Heart left ventricle (tissue), 13 donors: ENCODE measurements at regions not wholly inside any gene's neighbourhood (a gene's known extent, or its start where the extent isn't known, plus 50 kb on each side); places are given as distances from the start of the nearest gene placed in this dataset.
"Not testable (repeated sequence)": the region's sequence is repeated elsewhere in the genome, so short reads cannot be mapped to it uniquely, and the experiment has no call there.

Experiments used
- POLR2A ChIP-seq, 2 donors: fragments of 450-650 bp; IDR thresholded peaks; one replicate each; pipeline ENCODE4 v1.6.1; 2017; ENCODE audit warnings: antibody characterized with exemption in 2 of 2, mild to moderate bottlenecking in 2 of 2, moderate library complexity in 2 of 2
- TF ChIP-seq, protein P1 (sequence below), 12 donors: fragments of 200-600 bp; sonication (generic) in 4 of 12; IDR thresholded peaks; one replicate each; pipeline versions ENCODE4 v1.5.0 to v1.8.0; 2018 to 2022; ENCODE audit warnings: antibody characterized with exemption in 12 of 12, mild to moderate bottlenecking in 5 of 12
- donor health status: ischemic (EF 13 %, LVEDD 7.1; RV severe dilation, severe dysfunction).
- donor health status: DM: no; HTN: yes; CAD: no.
- donor health status: DM: no; HTN: no; CAD: no.
- donor health status: ischemic (EF 25% LVEDD 6.9; RV normal size, moderate dysfunction).
- donor health status: ischemic (EF 25% LVEDD 5.7; RV mildly dilated, moderate dysfunction).
- donor health status: ischemic (EF 35%, LVEDD 5.7; RV mildly dilated, moderate dysfunction).
- donor health status: nonischemic (EF 11% LVEDD 7.7; RV severe dilation, severe dysfunction).
- donor health status: DM: yes; HTN: yes; CAD: no.
- donor health status: PGD.
- donor health status: ischemic (EF 29% LVEDD 5.4; RV normal size, mild dysfunction).
- donor health status: nonischemic (EF 23%, LVEDD 6.1; RV moderate dilation, normal function).

DNA sequence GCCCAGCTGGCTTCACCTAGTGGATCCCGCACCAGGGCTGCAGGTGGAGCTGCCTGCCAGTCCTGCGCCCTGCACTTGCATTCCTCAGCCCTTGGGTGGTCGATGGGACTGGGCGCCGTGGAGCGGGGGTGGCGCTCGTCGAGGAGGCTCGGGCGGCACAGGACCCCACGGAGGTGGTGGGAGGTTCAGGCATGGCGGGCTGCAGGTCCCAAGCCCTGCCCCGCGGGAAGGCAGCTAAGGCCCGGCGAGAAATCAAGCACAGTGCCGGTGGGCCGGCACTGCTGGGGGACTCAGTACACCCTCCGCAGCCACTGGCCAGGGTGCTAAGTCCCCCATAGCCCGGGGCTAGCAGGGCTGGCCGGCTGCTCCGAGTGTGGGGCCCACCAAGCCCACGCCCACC, 167.2 kb upstream of the NDUFV2 start:
- TF ChIP-seq, protein P1, sequence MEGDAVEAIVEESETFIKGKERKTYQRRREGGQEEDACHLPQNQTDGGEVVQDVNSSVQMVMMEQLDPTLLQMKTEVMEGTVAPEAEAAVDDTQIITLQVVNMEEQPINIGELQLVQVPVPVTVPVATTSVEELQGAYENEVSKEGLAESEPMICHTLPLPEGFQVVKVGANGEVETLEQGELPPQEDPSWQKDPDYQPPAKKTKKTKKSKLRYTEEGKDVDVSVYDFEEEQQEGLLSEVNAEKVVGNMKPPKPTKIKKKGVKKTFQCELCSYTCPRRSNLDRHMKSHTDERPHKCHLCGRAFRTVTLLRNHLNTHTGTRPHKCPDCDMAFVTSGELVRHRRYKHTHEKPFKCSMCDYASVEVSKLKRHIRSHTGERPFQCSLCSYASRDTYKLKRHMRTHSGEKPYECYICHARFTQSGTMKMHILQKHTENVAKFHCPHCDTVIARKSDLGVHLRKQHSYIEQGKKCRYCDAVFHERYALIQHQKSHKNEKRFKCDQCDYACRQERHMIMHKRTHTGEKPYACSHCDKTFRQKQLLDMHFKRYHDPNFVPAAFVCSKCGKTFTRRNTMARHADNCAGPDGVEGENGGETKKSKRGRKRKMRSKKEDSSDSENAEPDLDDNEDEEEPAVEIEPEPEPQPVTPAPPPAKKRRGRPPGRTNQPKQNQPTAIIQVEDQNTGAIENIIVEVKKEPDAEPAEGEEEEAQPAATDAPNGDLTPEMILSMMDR (IDR thresholded peaks at IDR 0.05) = not testable (repeated sequence)
- not testable (repeated sequence) for TF ChIP-seq POLR2A (IDR thresholded peaks at IDR 0.05)
